ENCODE measurements at regions not wholly inside any gene's neighbourhood (a gene's known extent, or its start where the extent isn't known, plus 50 kb on each side); places are given as distances from the start of the nearest gene placed in this dataset.
A peak's percentile ranks its signal among the peaks of the same experiment; 100 is the strongest.

DNA sequence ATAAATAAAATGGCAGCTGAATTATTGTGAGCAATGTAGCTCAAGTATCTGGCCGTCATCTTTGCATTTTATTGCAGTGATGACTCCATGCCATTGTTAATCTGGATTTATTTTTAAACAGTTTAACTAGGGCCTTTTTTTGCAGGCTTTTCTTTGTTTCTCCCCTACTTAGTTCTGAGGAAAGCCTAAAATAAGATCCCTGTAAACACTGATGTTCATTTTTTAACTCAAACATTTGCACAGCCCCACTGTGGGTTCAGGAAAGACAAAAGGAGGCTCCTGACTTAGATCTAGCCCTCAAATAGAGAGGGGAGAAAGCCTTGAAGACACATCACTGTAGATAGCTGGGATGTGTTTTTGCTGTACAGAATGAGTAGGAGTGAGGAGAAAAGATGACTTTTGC lies 69.2 kb downstream of the PLEKHG1 start:
- DNase-seq (ENCODE audit: extremely low spot score): no peak
- TF ChIP-seq POLR2AphosphoS5 (IDR thresholded peaks at IDR 0.05): no peak
- TF ChIP-seq POLR2A (IDR thresholded peaks at IDR 0.05; ENCODE audit: low read depth): no peak
- TF ChIP-seq EP300 (IDR thresholded peaks at IDR 0.05): no peak
- TF ChIP-seq, protein P1, sequence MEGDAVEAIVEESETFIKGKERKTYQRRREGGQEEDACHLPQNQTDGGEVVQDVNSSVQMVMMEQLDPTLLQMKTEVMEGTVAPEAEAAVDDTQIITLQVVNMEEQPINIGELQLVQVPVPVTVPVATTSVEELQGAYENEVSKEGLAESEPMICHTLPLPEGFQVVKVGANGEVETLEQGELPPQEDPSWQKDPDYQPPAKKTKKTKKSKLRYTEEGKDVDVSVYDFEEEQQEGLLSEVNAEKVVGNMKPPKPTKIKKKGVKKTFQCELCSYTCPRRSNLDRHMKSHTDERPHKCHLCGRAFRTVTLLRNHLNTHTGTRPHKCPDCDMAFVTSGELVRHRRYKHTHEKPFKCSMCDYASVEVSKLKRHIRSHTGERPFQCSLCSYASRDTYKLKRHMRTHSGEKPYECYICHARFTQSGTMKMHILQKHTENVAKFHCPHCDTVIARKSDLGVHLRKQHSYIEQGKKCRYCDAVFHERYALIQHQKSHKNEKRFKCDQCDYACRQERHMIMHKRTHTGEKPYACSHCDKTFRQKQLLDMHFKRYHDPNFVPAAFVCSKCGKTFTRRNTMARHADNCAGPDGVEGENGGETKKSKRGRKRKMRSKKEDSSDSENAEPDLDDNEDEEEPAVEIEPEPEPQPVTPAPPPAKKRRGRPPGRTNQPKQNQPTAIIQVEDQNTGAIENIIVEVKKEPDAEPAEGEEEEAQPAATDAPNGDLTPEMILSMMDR (IDR thresholded peaks at IDR 0.05): no peak
- Histone ChIP-seq H3K4me1 (peaks cover 18 to 50% (median 47%) of the 10 kb centered on the region in 4 donors), H3K36me3 (no peaks in the 10 kb centered on the region), H3K27ac (replicated peaks in 1 of 4) (peak overlapping the region; percentile 45 to 68 (median 54)), H3K27me3 (no peaks in the 10 kb centered on the region), H3K9me3 (no peaks in the 10 kb centered on the region), H3K4me3 (no peak overlapping the region)
- WGBS: 32% methylated on average over 1 of the region's 1 CpG
- intact Hi-C loops (cut with DNase I): no loop called here

DNA sequence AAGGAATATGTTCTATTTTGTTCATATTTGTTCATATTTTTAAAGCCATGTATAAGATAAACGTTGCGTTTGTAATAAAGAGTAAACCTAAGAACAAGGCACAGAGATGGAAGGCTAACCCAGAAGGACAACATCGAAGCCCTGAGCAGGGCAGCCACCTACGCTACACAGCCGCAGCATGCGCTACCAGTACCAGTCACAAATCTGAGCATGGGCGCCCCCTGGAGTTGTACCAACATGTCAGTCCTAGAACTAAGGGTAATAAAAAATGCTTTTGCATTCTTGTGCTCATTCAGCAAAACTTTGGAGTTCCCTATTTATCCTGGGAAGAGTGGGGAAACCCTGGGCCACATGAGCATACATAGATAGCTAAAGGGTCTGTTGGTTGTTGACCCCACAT lies 70.6 kb downstream of the PLEKHG1 start:
- TF ChIP-seq, protein P1 (IDR thresholded peaks at IDR 0.05): no peak
- no peak for TF ChIP-seq POLR2A (IDR thresholded peaks at IDR 0.05; ENCODE audit: low read depth)
- no peak for TF ChIP-seq EP300 (IDR thresholded peaks at IDR 0.05)
- TF ChIP-seq POLR2AphosphoS5 (IDR thresholded peaks at IDR 0.05): no peak
- Histone ChIP-seq H3K9me3 (no peaks in the 10 kb centered on the region), H3K4me3 (no peak overlapping the region), H3K36me3 (no peaks in the 10 kb centered on the region), H3K4me1 (peaks cover 18 to 48% (median 47%) of the 10 kb centered on the region in 4 donors), H3K27ac (replicated peaks in 1 of 4) (no peak overlapping the region), H3K27me3 (no peaks in the 10 kb centered on the region)
- intact Hi-C loops (cut with DNase I): no loop called here
- 95% methylated on average over 7 of the region's 7 CpGs for WGBS
- DNase-seq (ENCODE audit: extremely low spot score): no peak

DNA sequence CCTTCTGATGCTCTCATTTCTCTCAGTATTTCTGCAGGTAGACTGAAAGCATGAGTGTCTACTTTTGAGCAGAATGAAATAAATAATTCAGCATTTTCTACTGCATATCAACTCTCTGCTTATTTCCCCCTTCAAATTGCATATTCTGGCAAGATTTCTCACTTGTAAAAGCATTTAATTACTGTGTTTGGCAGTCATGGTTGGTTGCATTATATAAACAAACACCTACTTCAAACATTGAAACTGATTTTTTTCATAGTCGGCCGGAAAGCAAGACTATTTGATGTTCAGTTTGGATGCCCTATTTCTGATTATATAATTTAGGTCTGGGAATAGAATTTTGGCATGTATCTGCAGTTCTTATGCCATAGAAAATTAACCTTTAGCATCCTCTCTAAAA lies 73.1 kb downstream of the PLEKHG1 start:
- 34% methylated on average over 2 of the region's 2 CpGs for WGBS
- no peaks in the 10 kb centered on the region for H3K27me3 ChIP-seq
- peaks cover 13 to 31% (median 29%) of the 10 kb centered on the region in 4 donors for H3K4me1 ChIP-seq
- TF ChIP-seq POLR2A (IDR thresholded peaks at IDR 0.05; ENCODE audit: low read depth): no peak
- TF ChIP-seq POLR2AphosphoS5 (IDR thresholded peaks at IDR 0.05): no peak
- no peak for TF ChIP-seq EP300 (IDR thresholded peaks at IDR 0.05)
- TF ChIP-seq, protein P1 (IDR thresholded peaks at IDR 0.05): no peak
- no peaks in the 10 kb centered on the region for H3K36me3 ChIP-seq
- intact Hi-C loops (cut with DNase I): no loop called here
- H3K27ac ChIP-seq (replicated peaks in 1 of 4): no peak overlapping the region
- no peak for DNase-seq (ENCODE audit: extremely low spot score)
- H3K9me3 ChIP-seq: no peaks in the 10 kb centered on the region
- H3K4me3 ChIP-seq: no peak overlapping the region

DNA sequence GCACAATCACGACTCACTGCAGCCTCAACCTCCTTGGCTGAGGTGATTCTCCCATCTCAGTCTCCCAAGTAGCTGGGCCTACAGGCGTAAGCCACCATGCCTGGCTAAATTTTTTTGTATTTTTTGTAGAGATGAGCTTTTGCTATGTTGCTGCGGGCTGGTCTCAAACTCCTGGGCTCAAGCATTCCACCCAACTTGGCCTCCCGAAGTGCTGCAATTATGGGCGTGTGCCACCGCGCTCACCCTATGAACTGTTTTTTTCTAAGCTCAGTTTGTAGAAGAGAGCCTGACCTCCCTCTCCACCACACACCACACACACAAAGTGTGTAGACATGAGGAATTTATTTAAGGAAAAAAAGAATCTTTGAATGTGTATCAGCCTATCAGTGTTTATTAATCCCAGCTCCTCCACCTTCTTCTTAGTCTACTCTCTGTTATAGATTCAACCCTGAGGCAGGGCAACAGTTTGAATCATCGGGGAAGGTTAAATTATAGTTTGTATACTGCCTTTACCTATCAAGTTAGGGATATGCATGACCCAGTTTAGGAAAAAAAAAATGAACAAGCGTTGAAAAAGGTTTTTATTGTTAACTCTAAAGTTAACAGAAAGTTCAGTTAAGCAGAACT lies 74.1 kb downstream of the PLEKHG1 start:
- 95% methylated on average over 9 of the region's 9 CpGs for WGBS
- Histone ChIP-seq H3K27me3 (no peaks in the 10 kb centered on the region), H3K4me1 (peaks cover 5 to 20% (median 19%) of the 10 kb centered on the region in 4 donors), H3K9me3 (no peaks in the 10 kb centered on the region), H3K4me3 (no peak overlapping the region), H3K27ac (replicated peaks in 1 of 4) (no peak overlapping the region), H3K36me3 (no peaks in the 10 kb centered on the region)
- intact Hi-C loops (cut with DNase I): no loop called here
- no peak for DNase-seq (ENCODE audit: extremely low spot score)
- TF ChIP-seq POLR2AphosphoS5 (IDR thresholded peaks at IDR 0.05): no peak
- no peak for TF ChIP-seq EP300 (IDR thresholded peaks at IDR 0.05)
- TF ChIP-seq, protein P1 (IDR thresholded peaks at IDR 0.05): no peak

DNA sequence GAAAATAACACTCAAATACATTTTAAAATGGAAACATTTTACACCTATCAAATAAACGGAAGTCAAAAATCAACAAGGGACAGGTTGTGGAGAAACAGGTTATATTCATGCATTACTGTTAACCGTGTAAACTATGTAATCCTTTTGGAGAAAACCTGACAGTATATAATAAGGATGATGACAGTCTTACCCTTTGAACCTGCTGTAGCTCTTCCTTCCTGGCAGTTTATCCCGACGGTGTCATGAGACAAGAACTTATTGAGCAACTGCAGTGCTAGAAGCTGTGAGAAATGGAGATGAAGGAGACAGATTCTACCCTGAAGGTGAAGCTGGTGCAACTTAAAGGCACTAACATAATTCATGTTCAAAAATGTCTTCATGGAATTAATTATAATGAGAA lies 76.7 kb downstream of the PLEKHG1 start:
- TF ChIP-seq POLR2AphosphoS5 (IDR thresholded peaks at IDR 0.05) (no peak), POLR2A (IDR thresholded peaks at IDR 0.05; ENCODE audit: low read depth) (no peak), EP300 (IDR thresholded peaks at IDR 0.05) (no peak)
- TF ChIP-seq, protein P1 (IDR thresholded peaks at IDR 0.05): no peak
- intact Hi-C loops (cut with DNase I): no loop called here
- H3K4me1 ChIP-seq: peaks cover 0 to 11% (median 10%) of the 10 kb centered on the region in 4 donors

More for the DNA sequence above, 76.7 kb downstream of the PLEKHG1 start:
- H3K4me3 ChIP-seq: no peak overlapping the region
- no peak for DNase-seq (ENCODE audit: extremely low spot score)
- no peak overlapping the region for H3K27ac ChIP-seq (replicated peaks in 1 of 4)
- no peaks in the 10 kb centered on the region for H3K27me3 ChIP-seq
- no peaks in the 10 kb centered on the region for H3K9me3 ChIP-seq
- WGBS: 93% methylated on average over 4 of the region's 4 CpGs
- H3K36me3 ChIP-seq: no peaks in the 10 kb centered on the region
